NCI-H1105 (cell line): ENCODE measurements at regions not wholly inside any gene's neighbourhood (a gene's known extent, or its start where the extent isn't known, plus 50 kb on each side); places are given as distances from the start of the nearest gene placed in this dataset.
A peak's percentile ranks its signal among the peaks of the same experiment; 100 is the strongest.

Experiments used
- DNase-seq: peaks from one replicate; lab custom pipeline; 2025; lab: John Stamatoyannopoulos, UW

DNA sequence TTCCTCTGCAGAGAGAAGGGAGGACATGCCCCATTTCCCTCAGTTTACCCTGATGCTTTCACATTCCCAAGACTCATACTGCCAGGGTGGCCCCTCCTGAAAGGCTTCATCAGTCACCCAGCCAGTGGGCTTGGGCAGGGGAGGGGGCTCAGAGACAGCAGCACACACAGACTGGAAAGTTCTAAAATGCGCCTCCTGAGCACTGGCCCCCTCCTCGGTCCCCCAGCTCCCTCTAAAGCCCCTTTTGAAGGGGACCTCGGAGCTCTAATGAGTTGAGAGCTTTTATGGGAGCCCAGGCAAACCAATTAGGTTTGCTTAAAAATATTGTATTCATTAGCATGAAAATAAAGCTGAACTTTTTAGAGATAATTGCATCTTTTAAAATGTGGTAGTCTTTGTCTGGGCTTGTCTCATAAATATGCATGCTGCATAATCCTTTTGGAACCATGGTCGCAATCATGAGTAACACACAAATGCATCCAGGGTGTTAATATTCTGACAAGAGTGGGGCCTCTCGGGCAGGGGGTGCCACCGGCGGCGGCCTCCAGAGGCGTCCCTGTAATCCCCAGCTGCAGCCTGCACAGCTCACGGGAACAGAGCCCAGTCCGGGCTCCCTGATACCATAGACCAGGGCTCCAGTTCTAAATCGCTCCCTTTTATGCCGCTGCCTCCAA is 78.5 kb downstream of the RPLP1 start:
- peak; percentile 66 for DNase-seq

DNA sequence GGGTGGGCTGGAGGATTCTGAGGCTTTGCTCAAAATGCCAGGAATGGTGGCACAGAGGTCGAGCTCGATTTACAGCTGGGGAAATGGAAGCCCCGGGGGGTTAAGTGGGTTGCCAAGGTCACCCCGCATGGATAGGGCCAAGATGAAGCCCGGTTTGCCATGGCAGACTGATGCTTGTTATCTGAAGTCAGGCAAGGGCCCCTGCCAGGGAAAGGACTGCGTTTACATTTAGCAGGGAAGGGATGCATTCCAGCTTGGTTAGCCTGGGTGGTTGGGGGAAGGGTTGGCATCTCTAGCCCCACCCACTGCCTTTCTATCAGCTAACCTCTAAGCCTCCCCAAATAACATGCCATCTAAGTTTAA is 79.0 kb downstream of the RPLP1 start:
- peak; percentile 11 for DNase-seq

DNA sequence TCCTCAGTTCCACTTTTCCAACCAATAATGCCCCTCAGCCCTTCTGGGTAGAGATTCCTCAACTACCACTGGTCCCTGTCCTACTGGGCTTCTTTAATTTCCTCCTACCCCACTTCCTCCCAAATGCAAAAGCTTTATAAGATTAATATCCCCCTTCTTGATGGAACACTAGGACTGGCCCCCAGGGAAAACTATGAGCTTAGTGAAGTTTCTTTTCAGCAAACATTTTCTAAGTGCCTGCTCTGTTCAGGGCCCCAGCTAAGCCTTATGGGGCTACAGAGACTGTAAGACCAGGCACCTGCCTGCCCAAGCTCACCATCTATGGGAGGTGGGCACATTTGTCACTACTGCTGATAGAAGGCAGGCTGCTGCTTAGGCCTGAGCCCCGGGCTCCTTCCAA is 79.4 kb downstream of the RPLP1 start:
- no peak for DNase-seq

DNA sequence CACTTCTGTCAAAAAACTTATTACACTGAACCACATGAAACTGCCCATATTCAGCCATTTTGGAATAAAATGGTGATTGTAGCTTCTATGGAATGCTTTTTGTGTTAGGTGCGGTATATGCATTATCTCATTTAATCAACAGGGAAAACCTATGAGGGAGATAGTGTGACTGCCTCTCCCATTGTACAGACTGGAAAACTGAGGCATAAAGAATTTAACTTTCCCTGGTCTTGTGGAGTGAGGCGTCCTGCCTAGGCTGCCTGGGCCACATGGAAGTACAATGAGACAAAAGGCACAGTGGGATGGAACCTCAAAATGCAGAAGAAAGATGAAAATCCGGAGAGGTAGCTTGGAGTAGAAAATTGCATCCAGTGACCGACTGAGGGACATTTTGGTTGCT is 80.2 kb downstream of the RPLP1 start:
- DNase-seq: no peak

DNA sequence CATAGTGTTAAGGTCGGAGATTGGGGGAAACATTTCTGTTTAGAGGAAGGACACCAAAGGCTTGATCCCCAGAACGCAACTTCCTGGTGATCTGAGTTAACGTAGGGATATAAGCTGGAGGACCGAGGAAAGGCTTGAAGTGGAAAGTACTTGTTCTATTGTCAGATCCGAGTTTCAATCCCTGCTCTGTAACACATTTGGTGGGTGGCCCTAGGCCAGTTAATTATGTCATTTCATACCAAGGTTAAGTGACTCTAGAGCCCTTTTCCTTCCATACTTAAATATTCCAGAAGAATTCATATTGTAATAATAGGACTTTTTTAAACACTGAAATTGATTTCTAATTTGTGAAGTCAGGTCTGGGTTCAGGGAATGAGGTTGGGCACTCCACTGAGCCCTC is 80.9 kb downstream of the RPLP1 start:
- DNase-seq: no peak

DNA sequence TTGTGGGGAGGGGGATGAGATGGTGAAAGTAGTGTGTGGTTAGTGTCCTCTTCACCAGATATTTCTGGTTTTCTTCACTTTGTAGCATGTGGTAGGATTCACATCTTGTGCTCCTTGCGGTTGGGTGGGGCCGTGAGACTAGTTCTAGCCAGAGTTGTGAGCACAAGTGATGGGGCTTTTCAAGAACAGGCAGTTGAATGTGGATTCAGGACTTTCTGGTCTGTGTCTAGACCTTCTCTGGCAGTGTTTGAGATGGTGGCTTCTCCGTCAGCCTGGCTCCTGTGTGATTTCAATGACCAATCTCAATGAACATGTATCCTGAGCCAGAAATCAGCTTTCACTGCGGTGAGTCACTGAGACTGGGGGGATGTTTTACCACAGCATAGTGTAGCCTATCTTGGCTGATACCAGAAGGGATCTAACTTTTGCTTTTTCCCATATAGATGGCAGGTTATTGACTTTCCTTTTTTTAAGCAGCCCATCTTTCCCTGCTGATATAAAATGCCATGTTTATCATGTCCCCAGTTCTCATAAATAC is 82.6 kb downstream of the RPLP1 start:
- no peak for DNase-seq

DNA sequence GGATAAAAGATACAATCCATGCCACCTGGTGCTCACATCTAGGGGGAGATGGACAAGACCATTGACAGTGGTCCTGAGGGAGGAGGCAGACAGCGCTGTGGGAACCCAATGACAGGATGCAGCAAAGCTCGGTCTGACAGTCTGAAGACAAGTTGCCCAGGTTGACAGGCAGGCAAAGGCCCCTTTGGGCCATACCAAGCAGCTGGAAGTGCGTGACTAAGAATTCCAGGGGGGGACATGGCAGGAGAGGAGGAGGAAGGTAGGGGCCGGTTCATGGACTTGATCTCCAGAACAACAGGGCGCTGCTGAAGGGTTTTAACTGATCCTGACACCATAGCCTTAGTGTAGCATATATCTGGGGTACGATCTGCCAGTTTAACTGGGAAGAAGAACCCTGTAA is 83.4 kb downstream of the RPLP1 start:
- DNase-seq: no peak

DNA sequence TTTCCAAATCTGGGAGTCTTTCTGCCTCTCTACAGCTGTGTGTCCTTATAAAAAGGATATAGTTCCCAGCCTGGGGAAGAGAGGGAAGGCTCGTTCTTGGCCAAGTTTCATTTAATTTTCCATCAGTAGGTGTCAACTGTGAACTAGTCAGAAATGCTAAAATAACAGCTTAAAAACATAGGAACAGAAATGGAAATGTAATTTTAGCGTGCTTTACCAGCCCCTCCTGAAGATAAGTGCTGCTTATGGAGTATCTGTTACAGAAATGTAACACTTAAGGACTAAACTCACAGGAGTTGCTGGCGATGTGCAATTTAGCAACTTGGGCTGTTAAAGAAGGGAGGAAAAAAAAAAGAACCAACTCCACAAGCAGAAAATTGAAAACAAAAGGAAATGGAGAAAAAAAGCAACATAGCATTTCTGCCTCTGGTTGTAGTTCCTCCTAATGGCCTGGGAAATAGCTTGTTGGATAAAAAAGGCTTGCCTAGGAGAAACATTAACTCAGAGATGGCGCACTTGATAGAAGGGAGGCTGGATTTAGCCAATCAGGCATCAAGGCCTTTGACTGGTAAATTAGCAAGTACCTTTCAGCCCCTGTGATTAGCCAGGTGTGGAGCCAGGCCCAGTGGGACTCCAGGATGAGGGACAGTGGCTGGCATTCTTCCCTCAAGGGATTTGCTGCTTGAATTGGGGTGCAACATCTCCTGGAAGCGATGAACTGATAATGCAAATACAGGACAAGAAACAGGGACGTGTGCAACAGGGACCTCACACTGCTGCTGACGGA is 84.3 kb downstream of the RPLP1 start:
- DNase-seq: peak; percentile 22

DNA sequence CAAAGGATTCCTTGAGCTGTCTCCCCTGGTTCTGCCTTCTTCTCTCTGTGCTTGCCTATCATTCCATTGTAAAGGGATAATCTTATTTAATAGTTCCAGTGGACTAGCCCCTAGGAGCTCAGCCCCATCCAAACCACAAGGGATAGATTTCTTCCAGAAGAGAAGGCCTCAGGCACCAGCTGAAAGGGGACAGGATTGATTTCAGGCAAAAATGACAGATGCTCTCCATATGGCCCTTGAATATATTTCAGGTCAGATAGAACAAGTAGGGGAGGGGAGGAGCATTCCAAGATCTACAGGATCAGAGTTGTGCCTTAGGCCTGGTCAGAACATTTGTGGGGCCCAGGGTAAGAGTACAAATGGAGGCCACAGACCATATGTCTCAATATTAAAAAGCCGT is 85.3 kb downstream of the RPLP1 start:
- DNase-seq: no peak

DNA sequence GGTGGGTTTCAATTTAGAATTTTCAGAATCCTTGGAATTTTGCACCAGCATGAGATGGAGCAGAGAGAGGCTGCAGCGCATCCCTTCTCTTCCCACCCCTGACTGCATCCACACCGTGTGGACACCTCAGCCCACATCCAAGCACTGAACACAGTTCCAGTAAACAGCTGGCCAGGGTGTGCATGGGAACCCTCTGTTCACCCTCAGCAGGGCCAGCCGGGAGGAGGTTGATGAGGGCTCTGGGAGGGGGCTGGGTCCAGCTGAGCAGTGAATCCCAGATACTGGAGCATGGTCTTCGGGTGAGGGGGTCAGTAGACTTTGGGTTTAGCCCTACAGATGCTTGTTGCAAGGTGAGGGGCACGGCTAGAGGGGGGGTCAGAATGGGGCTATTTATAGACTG is 85.8 kb downstream of the RPLP1 start:
- no peak for DNase-seq

DNA sequence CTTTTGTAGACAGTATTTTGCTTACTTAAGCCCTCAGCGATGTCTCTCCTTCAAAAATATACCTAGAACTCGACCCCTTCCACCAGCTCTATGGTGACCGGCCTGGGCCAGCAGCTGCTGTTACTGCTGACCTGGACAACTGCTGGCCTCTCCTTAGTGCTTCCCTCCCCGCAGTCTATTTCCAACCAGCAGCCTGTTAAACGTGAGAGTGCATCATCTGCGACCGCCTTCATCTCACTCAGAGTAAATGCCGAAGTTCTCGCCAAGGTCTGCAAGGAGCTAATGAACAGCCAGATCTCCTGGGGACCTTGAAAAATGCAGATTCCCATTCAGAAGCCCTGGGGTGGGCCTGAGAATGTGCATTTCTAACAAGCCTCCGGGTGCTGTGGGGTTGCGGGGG is 86.7 kb downstream of the RPLP1 start:
- no peak for DNase-seq

DNA sequence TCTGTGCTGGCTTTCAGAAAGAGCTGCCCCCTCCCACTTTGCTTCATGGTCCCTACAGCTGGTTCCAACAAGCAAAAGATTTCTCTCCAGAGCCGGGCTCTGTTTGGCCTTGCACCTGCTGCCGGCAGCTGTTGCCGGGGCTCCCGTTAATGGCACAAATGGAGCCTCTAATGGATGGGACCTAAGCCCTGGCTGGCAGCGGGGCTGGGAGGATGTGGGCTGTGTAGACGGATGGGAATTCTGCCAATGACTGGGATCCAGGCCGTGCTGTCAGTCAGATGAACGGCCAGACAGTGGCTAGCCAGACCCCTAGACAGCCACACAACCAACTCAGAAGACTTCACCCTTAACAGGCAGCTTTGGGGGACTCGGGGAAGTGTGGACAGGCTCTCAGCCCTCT is 88.0 kb downstream of the RPLP1 start:
- peak; percentile 98 for DNase-seq

DNA sequence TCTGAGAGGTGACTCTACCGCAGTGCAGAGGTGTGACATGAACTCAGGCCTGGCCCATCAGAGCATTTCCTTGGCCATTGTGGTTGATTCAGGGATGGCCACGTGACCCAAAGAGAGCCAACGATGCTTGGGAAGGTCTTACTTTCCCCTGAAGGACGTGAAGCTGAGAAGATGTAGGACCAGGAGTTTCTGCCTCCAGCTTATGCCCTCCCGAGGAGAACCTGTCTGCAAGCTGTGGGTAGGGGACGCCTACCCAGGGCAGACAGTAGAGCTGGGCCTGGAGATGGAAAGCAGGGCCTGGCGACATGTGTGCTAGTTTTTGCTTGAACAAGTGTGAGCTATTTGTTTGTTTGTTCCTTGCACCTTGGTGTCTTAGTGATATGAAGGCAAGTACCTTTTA is 89.4 kb downstream of the RPLP1 start:
- DNase-seq: no peak

DNA sequence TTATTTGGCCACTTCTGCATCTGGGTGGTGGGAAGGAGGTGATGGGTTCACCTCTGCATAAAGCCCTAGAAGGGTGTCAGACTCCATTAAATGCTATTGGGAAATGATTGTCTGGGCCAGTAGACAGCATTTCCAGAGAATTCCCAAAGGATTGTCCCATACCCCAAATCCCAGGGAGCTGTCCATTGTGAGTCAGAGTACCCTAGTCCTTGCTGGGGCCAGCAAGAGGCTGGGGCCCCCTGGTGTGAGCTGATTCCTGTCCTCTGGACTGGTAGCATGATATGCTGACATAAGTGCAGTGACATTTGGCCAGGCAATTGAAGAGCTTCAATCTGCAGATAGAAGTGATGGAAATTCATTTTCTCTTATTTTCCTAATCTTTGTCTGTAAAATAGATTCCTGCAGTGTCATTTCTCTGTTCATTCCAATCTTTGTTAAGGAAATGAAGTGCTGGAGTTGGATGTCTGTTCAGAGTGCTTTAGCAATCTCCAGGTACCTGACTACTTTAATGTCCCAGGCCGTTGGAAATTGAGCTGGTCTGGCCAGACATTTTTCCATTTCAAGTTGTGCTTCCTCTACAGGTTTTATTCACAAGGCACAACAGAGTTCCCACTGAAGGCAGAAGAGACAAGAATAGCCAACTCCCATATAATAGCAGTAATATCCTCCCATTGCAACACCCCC is 91.2 kb downstream of the RPLP1 start:
- DNase-seq: no peak

DNA sequence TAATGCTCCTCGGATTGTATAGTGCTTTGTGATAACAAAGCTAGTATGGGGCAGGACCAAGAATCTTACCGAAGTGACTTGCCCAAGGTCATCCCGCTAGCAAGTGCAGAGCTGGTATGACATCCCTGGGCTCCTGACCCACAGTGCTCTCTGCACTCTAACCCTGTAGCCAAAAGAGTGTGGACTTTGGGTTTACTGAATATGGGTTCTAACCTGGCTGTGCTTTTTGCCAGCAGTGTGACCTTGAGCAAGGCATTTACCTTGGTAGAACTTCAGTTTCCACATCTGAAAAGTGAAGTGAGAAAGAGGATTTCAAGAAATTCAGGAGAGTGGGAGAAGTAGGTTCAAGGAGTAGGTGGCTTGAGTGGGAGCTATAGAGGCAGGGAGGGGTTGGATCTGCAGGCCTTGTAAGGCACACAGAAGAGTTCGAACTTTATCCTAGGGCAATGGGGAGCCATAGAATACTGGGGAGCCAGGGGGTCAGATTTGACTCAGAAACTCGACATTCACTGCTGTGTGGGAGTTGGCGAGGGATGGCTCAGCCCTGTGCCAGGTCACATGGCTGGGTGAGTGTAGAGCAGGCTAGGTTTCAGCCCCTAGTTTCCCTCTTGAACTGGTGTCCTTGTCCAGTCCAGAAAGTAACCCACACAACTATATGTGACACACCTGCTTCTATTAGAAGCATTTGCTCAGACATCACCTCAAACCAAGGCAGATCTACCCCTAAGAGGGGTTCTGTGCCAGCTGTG is 91.9 kb downstream of the RPLP1 start:
- DNase-seq: no peak

DNA sequence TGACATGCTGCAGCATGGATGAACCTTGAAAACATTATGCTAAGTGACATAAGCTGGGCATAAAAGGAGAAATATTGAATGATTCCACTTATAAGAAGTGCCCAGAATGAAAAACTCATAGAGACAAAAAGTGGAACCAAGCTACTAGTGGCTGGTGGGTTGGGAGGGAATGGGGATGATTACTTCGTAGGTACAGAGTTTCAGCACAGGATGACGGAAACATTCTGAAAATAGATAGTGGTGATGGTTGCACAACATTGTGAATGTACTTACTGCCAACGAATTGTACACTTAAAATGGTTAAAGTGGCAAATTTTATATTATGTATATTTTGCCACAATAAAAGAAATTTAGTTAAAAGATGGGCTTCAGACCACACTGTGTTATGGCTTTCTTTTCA is 93.6 kb downstream of the RPLP1 start:
- DNase-seq: no peak

DNA sequence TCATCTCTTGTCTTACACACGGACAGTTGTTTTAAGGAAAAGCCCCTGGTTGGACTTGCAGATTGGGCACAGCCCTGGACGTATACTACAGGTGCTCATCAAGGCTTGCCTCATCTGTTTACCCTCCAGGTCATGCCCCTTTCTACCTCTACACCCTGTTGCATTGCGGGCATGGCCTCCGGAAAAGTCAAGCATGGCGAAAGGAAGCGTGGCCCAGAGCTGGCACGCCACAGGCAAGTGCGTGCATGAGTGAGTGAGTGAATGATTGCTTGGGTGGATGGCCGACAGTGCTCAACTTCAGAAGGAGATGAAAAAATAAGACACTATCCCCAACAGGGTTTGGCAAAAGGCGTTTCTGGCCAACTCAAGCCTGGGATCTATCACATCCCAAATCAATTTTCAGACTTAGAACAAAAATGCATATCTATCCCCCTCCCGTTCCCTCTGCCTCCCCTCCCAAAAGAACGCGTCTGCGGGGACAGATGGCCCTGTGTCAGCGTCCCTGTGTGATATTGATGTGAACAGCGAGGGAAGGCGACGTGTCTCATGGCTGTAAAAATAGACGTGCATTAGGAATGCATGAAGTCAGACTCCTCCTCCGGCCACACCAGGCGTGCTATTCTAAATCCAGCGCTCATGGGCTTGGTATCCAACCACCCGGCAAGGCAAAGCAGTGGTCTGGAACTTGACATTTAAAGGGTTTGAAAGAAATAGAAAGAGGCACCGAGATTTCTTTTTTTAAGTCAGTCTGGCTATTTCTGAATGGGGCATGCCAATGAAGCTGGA is 96.0 kb downstream of the RPLP1 start:
- DNase-seq: no peak

DNA sequence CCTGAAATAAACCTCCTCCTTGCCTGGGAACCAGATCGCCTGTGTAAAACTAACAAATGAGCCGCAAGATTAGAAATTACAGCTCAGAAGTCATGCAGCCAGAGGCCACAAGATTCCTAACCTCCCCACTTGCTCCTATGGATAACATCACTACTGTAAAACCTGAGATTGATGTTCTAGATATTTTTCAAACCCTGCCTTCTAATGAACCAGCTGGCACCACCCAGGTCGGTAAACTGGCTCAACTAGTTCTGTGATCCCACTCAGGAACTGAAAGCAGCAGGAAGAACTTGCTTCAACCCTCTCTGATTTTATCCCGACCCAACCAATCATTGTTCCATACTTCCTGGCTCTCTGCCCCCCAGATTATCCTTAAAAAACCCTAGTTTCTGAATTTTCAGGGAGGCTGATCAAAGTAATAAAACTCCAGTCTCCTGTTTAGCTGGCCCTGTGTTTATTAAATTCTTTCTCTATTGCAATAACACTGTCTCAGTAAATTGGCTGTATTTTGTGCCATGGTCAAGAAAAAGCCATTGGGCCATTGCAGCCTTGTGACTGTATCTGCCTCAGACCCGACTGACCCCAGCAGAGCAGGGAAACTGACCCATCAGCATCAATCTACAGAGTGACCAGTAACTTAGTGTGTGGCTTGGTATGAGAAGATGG is 98.9 kb downstream of the RPLP1 start:
- no peak for DNase-seq

DNA sequence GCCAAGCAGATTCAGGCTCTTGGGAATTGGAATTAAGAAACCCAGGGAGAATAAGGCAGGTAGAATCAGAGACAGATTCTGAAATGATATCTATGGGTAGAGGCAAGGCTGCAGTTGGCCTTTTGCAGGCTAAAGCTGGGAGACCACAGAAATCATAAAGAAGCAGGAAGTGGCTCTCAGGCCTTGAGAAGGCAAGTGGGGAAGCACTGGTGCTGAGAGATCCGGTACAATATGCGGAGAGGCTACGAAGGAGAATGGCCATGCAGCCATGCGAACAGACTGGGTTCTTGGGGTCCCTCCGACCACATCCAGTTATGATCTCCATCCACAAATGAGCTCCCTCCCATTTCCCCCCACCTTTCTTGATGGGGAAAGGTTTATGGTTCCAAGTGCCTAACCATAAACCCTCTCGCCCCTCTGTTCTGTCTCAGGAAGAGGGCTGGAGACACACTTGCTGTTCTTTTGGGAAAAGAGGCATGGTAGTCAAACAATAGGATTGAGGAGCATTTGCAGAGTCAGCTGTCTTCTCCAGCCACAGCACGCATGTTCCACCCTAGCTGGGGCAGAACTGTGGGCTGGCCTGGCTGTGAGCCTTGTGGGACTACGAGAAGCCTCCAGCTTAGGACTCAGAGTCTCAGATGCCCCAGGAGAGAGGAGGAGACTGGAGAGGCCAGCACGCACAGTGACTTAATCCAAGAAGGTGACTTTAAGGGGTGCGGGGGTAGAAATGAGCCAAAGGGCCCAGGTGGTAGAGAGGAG is 99.6 kb downstream of the RPLP1 start:
- no peak for DNase-seq

DNA sequence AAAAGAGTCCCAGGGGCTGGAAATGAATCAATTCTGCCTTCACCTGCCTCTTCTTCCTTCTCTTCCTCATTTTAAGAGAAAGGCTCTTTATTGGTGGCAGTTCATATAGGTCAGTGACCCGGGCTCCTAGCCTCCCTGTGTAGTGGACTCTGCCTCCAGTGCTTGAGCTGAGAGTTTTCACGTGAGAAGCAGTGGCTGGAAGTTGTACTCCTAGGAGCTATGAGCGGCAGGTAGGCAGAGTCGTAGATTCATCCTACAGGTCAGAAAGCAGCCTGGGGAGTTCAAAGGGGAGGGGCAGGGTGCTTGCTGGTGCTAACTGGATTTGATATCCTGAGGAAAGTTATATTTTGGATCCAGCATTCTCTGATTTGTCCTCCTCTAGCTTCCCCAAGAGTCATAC is 101.1 kb downstream of the RPLP1 start:
- no peak for DNase-seq
